Frontal cortex (tissue), 3 donors: ENCODE measurements at regions not wholly inside any gene's neighbourhood (a gene's known extent, or its start where the extent isn't known, plus 50 kb on each side); places are given as distances from the start of the nearest gene placed in this dataset.
"Not testable (repeated sequence)": the region's sequence is repeated elsewhere in the genome, so short reads cannot be mapped to it uniquely, and the experiment has no call there.

Experiments
- DNase-seq, 2 donors: peaks; one replicate each; pipeline ENCODE4 v3.0.0; 2012; ENCODE audit warnings: low spot score in 2 of 2
- FAIRE-seq: peaks from 2 replicates; lab custom pipeline; 2012; peaks lifted over from hg19 to GRCh38; lab: Jason Lieb, UNC
- donor health status: control.
- donor health status: control.
- donor health status: control.

GRCh38 chr1:64357422-64357821 lies 112.5 kb upstream of the CACHD1 start:
- FAIRE-seq = no peak

DNA sequence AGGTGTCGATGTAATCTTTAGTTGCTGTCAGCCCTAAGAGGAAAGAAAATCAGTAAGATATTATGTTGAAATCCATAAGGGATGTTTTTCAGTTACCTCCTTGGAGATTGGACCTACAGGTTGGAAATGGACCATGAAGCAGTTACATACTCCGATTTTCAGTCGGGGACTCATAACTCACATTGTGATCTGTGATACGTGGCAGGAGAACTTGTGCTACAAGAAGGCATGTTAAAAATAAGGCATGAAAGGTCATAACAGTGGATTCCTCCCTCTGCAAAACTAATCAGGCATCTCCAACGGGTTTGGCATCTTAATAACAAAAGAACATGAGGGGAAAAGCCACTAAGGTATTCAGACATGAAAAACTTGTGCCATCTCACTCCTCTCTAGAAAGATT lies 111.2 kb upstream of the CACHD1 start:
- FAIRE-seq = no peak

More at GRCh38 chr1:64357422-64357821, 112.5 kb upstream of the CACHD1 start:
- DNase-seq = no peak

GRCh38 chr1:64361974-64362373 lies 108.0 kb upstream of the CACHD1 start:
- DNase-seq (no peak), FAIRE-seq (no peak)

More for the DNA sequence above, 111.2 kb upstream of the CACHD1 start:
- DNase-seq = no peak

- no peak for FAIRE-seq
- DNase-seq = no peak
Measured at GRCh38 chr1:64363111-64363510, 106.8 kb upstream of the CACHD1 start.

DNA sequence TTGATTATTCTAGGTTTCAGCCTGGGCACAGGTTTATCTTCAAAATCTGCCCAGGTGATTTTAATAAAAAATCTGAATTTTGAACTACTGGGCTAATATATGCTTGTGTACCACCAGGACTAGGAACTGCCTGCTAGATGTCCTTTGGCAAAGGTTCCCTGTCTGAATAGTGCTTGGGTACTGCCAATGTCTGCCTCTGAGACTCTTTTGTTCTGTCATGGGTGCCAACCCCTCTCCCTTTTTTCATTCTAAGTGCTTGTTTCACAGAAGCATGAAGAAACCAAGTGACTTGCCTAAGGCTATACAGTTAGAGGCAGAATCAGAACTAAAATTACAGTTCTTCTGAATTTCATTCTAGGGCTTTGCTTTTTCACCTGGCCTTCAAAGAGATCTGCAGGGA lies 106.3 kb upstream of the CACHD1 start:
- FAIRE-seq (no peak), DNase-seq (no peak)

DNA sequence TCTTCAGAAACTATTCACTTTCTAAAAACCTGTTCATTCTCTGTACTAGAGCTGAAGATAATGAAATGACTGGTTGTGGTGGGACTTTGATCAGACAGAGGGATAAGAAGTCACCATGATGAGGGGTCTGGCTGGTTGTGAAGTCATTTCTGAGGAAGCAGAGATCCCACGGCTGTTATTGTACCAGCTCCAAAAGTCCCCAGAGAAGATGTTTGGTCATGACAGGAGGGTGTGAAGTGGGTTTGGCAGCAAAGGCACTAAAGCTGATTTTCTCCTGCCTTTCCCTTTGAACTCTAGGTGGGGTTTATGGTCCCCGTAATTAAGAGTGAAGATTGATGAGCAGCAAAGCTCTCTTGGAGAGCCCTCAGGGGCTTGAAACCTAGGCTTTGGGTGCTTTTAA lies 103.1 kb upstream of the CACHD1 start:
- DNase-seq (no peak), FAIRE-seq (no peak)

DNA sequence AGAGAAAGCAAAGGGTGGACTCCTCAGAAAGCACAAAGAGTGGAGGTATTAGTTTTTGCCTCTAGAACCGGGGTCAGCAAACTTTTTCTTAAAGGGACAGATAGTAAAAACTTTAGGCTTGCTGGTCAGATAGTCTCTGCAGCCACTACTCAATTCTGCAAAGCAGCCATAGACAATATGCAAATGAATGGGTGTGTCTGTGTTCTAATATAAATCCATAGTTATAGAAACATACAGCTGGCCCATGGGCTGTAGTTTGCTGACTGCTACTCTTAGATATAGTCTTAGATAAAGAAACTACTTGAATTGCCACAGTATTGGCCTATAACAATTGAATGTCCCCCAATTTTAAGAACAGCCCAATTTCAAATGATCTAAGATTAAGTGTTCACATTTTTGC lies 101.6 kb upstream of the CACHD1 start:
- DNase-seq = no peak

DNA sequence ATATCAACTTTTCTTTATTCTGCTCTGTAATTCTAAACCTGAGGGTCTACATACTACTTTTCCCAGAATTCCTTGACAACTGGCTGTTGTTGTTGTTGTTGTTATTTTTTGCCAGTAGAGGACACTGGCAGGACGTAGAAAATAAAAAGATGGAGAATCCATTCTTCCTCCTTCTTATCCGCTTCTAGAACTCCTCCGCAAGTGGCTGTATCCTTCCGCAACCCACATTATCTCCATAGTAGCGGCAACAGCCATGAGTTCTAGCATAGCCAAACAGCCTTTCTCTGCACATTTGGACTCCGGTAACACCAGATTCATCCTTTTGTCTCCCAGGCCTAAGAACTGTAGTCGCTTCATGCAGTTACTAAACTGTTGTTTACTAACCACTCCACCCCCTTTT lies 91.1 kb upstream of the CACHD1 start:
- FAIRE-seq = no peak
- no peak for DNase-seq

More for the DNA sequence above, 101.6 kb upstream of the CACHD1 start:
- no peak for FAIRE-seq

GRCh38 chr1:64387389-64388285 lies 82.3 kb upstream of the CACHD1 start:
- DNase-seq (no peak), FAIRE-seq (no peak)

GRCh38 chr1:64388336-64388735 lies 81.6 kb upstream of the CACHD1 start:
- FAIRE-seq = no peak
- DNase-seq = no peak

DNA sequence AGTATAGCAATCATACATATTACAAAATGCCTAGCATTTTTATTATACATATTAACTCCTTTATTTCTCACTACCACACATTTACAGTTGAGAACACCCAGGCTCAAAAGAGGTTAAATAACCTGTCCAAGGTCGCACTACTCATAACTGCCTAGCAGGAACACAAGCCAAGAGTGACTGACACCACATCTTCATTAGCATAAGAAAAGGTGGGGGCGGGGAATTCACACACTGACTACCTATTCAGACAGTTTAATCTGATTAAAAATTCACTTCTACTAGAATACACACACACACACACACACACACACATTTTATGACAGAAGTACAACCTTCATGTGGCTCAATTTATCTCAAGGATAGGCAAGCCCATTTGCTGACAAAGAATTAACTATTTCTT lies 77.8 kb upstream of the CACHD1 start:
- no peak for DNase-seq
- no peak for FAIRE-seq

- FAIRE-seq (no peak), DNase-seq (no peak)
Measured at GRCh38 chr1:64393790-64394189, 76.1 kb upstream of the CACHD1 start.

GRCh38 chr1:64396817-64397216 lies 73.1 kb upstream of the CACHD1 start:
- DNase-seq (no peak), FAIRE-seq (no peak)

GRCh38 chr1:64397541-64397940 lies 72.4 kb upstream of the CACHD1 start:
- no peak for DNase-seq
- no peak for FAIRE-seq

GRCh38 chr1:64398936-64399335 lies 71.0 kb upstream of the CACHD1 start:
- no peak for DNase-seq
- FAIRE-seq = no peak

DNA sequence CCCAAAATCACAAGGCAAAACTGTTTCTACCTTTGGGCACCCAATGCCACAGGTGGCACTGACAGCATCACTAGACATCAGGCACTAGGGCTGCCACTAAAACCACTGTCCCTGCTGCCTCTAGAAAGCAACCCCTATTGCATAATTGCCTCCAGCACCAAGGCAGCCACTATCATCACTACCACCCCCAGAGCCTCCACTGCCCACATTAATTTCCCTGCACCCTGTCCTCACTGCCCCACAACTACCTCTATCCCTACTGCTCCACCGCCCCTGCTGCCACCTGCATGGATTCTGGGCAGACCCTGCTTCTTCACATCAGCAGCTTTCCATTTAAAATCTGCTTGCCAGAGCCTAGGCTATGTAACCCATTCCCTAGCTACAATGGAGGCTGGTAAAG lies 68.6 kb upstream of the CACHD1 start:
- DNase-seq = no peak
- FAIRE-seq = no peak

GRCh38 chr1:64403331-64403730 lies 66.6 kb upstream of the CACHD1 start:
- no peak for DNase-seq

DNA sequence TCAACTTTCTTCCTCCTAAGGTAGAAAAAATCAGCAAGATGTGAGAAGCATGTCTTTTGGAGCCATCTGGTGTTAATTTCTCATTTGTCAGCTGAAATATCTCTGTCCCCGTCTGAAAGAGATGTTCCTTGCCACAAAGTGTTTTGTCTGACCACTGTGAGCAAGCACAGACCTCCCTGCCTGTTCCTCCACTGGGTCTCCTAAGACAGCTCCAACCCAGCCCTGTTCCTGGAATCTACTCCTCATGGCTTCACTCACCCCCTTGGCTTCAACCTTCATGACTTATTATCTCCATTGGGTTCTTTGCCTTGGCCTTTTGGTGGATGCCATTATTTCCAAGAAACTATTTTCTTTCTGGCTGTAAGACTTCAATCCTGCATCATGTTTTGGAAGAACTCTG lies 65.7 kb upstream of the CACHD1 start:
- FAIRE-seq = no peak

More at GRCh38 chr1:64403331-64403730, 66.6 kb upstream of the CACHD1 start:
- no peak for FAIRE-seq

DNA sequence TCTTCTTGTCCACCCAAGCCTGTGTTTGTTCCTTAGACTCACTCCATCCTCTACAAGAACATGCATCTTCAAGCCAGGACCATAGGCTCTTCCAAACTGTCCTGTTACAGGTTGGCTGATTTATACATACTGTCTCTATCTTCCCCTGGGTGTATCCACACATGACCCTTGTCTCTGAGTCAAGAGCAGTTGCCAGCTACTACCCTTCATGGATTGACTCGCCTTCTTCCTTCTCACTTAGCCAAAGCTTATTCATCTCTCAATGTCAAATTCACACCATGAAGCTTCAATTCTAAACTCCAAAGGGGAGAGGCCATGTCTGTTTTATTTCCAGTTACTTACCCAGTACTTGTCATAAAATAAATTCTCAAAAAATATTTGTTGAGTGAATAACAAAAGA lies 64.1 kb upstream of the CACHD1 start:
- no peak for FAIRE-seq
- no peak for DNase-seq

More for the DNA sequence above, 65.7 kb upstream of the CACHD1 start:
- DNase-seq = no peak

DNA sequence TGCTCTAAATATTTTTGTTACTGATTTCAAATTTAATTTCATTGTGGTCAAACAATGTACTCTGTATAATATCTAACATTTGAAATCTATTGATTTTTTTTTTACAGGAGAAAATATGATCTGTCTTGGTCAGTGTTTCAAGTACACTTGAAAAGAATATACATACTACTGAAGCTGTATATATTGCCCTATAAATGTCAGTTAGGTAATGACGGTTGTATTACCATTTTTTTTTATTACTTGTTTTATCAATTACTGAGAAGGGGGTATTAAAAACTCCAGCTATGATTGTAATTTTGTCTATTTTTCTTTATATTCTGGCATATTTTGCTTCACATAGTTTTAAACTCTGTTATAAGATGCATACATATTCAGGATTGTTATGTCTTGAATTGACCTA lies 59.7 kb upstream of the CACHD1 start:
- DNase-seq (no peak), FAIRE-seq (peak; percentile 70)

GRCh38 chr1:64414855-64415546 lies 54.9 kb upstream of the CACHD1 start:
- not testable (repeated sequence) for FAIRE-seq, DNase-seq
